ENCODE measurements at regions not wholly inside any gene's neighbourhood (a gene's known extent, or its start where the extent isn't known, plus 50 kb on each side); places are given as distances from the start of the nearest gene placed in this dataset.
"Not testable (repeated sequence)": the region's sequence is repeated elsewhere in the genome, so short reads cannot be mapped to it uniquely, and the experiment has no call there.

- DNase-seq = no peak
These were observed 301.7 kb upstream of the PROX1 start for GRCh38 chr1:213685992-213686582.

- DNase-seq = no peak
These were observed 300.8 kb upstream of the PROX1 start for GRCh38 chr1:213686983-213687382.

GRCh38 chr1:213687832-213688231 is 299.9 kb upstream of the PROX1 start:
- no peak for DNase-seq

GRCh38 chr1:213688655-213689054 is 299.1 kb upstream of the PROX1 start:
- no peak for DNase-seq

- no peak for DNase-seq
These were observed 298.5 kb upstream of the PROX1 start for GRCh38 chr1:213689260-213689659.

- DNase-seq = no peak
These were observed 297.3 kb upstream of the PROX1 start for GRCh38 chr1:213690341-213690917.

GRCh38 chr1:213692321-213692720 is 295.5 kb upstream of the PROX1 start:
- peak; percentile 12 for DNase-seq

- no peak for DNase-seq
These were observed 293.9 kb upstream of the PROX1 start for GRCh38 chr1:213693864-213694263.

GRCh38 chr1:213697192-213697802 is 290.5 kb upstream of the PROX1 start:
- DNase-seq = no peak

GRCh38 chr1:213698092-213698702 is 289.6 kb upstream of the PROX1 start:
- no peak for DNase-seq

GRCh38 chr1:213702703-213703102 is 285.1 kb upstream of the PROX1 start:
- no peak for DNase-seq

GRCh38 chr1:213704941-213705340 is 282.8 kb upstream of the PROX1 start:
- no peak for DNase-seq

GRCh38 chr1:213711833-213712490 is 275.8 kb upstream of the PROX1 start:
- DNase-seq = not testable (repeated sequence)

- no peak for DNase-seq
These were observed 273.1 kb upstream of the PROX1 start for GRCh38 chr1:213714645-213715044.

- no peak for DNase-seq
These were observed 272.6 kb upstream of the PROX1 start for GRCh38 chr1:213715182-213715581.

GRCh38 chr1:213719462-213719861 is 268.3 kb upstream of the PROX1 start:
- DNase-seq = no peak

- no peak for DNase-seq
These were observed 267.7 kb upstream of the PROX1 start for GRCh38 chr1:213720032-213720431.

- no peak for DNase-seq
These were observed 264.6 kb upstream of the PROX1 start for GRCh38 chr1:213723187-213723586.

GRCh38 chr1:213724640-213725536 is 262.9 kb upstream of the PROX1 start:
- peak; percentile 15 for DNase-seq

- no peak for DNase-seq
These were observed 259.8 kb upstream of the PROX1 start for GRCh38 chr1:213727853-213728592.
